Endothelial cell of umbilical vein (primary cell): ENCODE measurements at regions not wholly inside any gene's neighbourhood (a gene's known extent, or its start where the extent isn't known, plus 50 kb on each side); places are given as distances from the start of the nearest gene placed in this dataset.

ENCODE experiments used
- BruUV-seq: library from RNA; stranded (reverse); fragments of 400-500 nt; replicated peaks from 2 replicates; lab custom pipeline; 2021; lab: Mats Ljungman, UMichigan
- CTCF ChIA-PET: fragments of 300-600, 350-600 bp; sonication (Branson Sonifier 250); formaldehyde crosslinking; loops from one replicate; lab custom pipeline; 2021; ENCODE audit warnings: antibody characterized with exemption, inconsistent platforms; lab: Charles Lee
- POLR2A ChIA-PET: fragments of 300-600, 350-600 bp; sonication (Branson Sonifier 250); formaldehyde crosslinking; loops from one replicate; lab custom pipeline; 2021; ENCODE audit warnings: antibody characterized with exemption, inconsistent platforms; lab: Charles Lee
- DNase-seq: peaks from one replicate; pipeline ENCODE4 v3.0.0-alpha.2; 2011; ENCODE audit warnings: low read depth, low spot score
- FAIRE-seq: peaks from 2 replicates; lab custom pipeline; 2011; peaks lifted over from hg19 to GRCh38; lab: Jason Lieb, UNC
- H2AFZ ChIP-seq: 2 replicates; pipeline ENCODE4 v1.6.0; 2012; ENCODE audit warnings: low read depth, low read length, control low read depth, inconsistent platforms
- H3K27ac ChIP-seq: 2 replicates; pipeline ENCODE4 v1.5.1; 2011; ENCODE audit warnings: low read depth, mild to moderate bottlenecking, control low read depth, low read length, moderate library complexity; ENCODE audit not compliant: insufficient read depth
- H3K27me3 ChIP-seq, 2 experiments: 2 replicates each; pipeline versions ENCODE4 v1.6.0 to v1.6.1; 2011; ENCODE audit warnings: low read length in 2 of 2, mixed read lengths in 1 of 2; ENCODE audit not compliant: control insufficient read depth in 2 of 2, insufficient read depth in 2 of 2
- H3K36me3 ChIP-seq, 2 experiments: 2 replicates in 1 of 2; 3 replicates in 1 of 2; pipeline ENCODE4 v1.5.1; 2011; ENCODE audit warnings: low read length in 2 of 2, mild to moderate bottlenecking in 1 of 2, moderate library complexity in 1 of 2; ENCODE audit not compliant: control insufficient read depth in 2 of 2, insufficient read depth in 2 of 2; ENCODE audit errors: extremely low read depth in 1 of 2
- H3K4me1 ChIP-seq: 3 replicates; pipeline ENCODE4 v1.5.1; 2011; ENCODE audit warnings: mild to moderate bottlenecking, low read length; ENCODE audit not compliant: control insufficient read depth, insufficient read depth; ENCODE audit errors: extremely low read depth
- H3K4me2 ChIP-seq: 2 replicates; pipeline ENCODE4 v1.6.1; 2011; ENCODE audit warnings: low read length, control low read depth, mixed read lengths; ENCODE audit not compliant: insufficient read depth
- H3K4me3 ChIP-seq, 3 experiments: fragments of 200-600 bp in 1 of 3; sonication (generic), shearing (Covaris generic) in 1 of 3; replicated peaks in 1 of 3; 2 replicates each; pipeline ENCODE4 v1.5.1; 2011 to 2016; ENCODE audit warnings: control low read depth in 3 of 3, low read length in 3 of 3, mild to moderate bottlenecking in 2 of 3, inconsistent platforms in 1 of 3, low read depth in 1 of 3, moderate library complexity in 1 of 3; ENCODE audit not compliant: insufficient read depth in 1 of 3
- H3K79me2 ChIP-seq: 2 replicates; pipeline ENCODE4 v1.6.0; 2012; ENCODE audit warnings: low read length, inconsistent platforms; ENCODE audit not compliant: control insufficient read depth, insufficient read depth
- H3K9ac ChIP-seq: replicated peaks from 2 replicates; pipeline ENCODE3; 2011; ENCODE audit warnings: low read length, control low read depth; ENCODE audit not compliant: insufficient read depth; ENCODE audit errors: extremely low read depth
- H3K9me1 ChIP-seq: replicated peaks from 3 replicates; pipeline ENCODE4 v1.6.0; 2011; ENCODE audit warnings: mild to moderate bottlenecking, low read length; ENCODE audit not compliant: control insufficient read depth, insufficient read depth; ENCODE audit errors: extremely low read depth
- H3K9me3 ChIP-seq: replicated peaks from 2 replicates; pipeline ENCODE4 v1.5.1; 2012; ENCODE audit warnings: low read length, inconsistent platforms; ENCODE audit not compliant: control insufficient read depth, insufficient read depth
- H4K20me1 ChIP-seq: replicated peaks from 2 replicates; pipeline ENCODE3; 2011; ENCODE audit warnings: mild to moderate bottlenecking, low read length; ENCODE audit not compliant: control insufficient read depth, insufficient read depth; ENCODE audit errors: extremely low read depth
- EZH2 ChIP-seq: IDR thresholded peaks from 2 replicates; pipeline ENCODE4 v1.6.1; 2012; ENCODE audit warnings: borderline replicate concordance, low read depth, mild to moderate bottlenecking, moderate library complexity, low read length, inconsistent platforms; ENCODE audit not compliant: severe bottlenecking
- FOS ChIP-seq: IDR thresholded peaks from 2 replicates; pipeline ENCODE4 v1.6.1; 2011; ENCODE audit warnings: mild to moderate bottlenecking, low read length, moderate library complexity, borderline replicate concordance; ENCODE audit not compliant: insufficient read depth
- GATA2 ChIP-seq: IDR thresholded peaks from 2 replicates; pipeline ENCODE4 v1.7.0; 2011; ENCODE audit warnings: low read depth, mild to moderate bottlenecking, moderate library complexity, mixed read lengths, low read length; ENCODE audit not compliant: insufficient read length, insufficient read depth
- JUN ChIP-seq: IDR thresholded peaks from 2 replicates; pipeline ENCODE4 v1.6.1; 2011; ENCODE audit warnings: borderline replicate concordance, low read depth; ENCODE audit not compliant: insufficient read length, insufficient read depth
- MYC ChIP-seq: IDR thresholded peaks from one replicate; pipeline ENCODE4 v1.6.1; 2011; ENCODE audit warnings: mild to moderate bottlenecking, low read depth, low read length
- POLR2A ChIP-seq: IDR thresholded peaks from 2 replicates; pipeline ENCODE4 v1.6.1; 2012; ENCODE audit warnings: low read depth, mild to moderate bottlenecking, control low read depth, low read length
- POLR2AphosphoS5 ChIP-seq: IDR thresholded peaks from 2 replicates; pipeline ENCODE4 v1.6.1; 2012; ENCODE audit warnings: low read depth, mild to moderate bottlenecking, control low read depth, low read length, moderate library complexity; ENCODE audit not compliant: insufficient read depth
- dilution Hi-C: fragments of 300-500 bp; cut with MboI; formaldehyde crosslinking; loops from one replicate; pipeline ENCODE4 v1.15.0; 2019; ENCODE audit warnings: low sequenced_read_pairs; ENCODE audit not compliant: extremely low pct_ligation_motif_present
- intact Hi-C: fragments of 100-400 bp; cut with micrococcal nuclease; formaldehyde crosslinking; loops from one replicate; pipeline ENCODE4 v1.10.0; 2022
- TF ChIP-seq, protein P1 (sequence below): IDR thresholded peaks from 2 replicates; pipeline ENCODE4 v1.6.1; 2011; ENCODE audit not compliant: insufficient read depth, insufficient read length
- TF ChIP-seq, protein P2 (sequence below), 2 donors: IDR thresholded peaks; 1 replicate in 1 of 2; 2 replicates in 1 of 2; pipeline ENCODE4 v1.5.1; 2011; ENCODE audit warnings: low read length in 2 of 2, mild to moderate bottlenecking in 2 of 2, moderate library complexity in 2 of 2, control low read depth in 1 of 2, inconsistent platforms in 1 of 2, low read depth in 1 of 2; ENCODE audit not compliant: insufficient read depth in 1 of 2; ENCODE audit errors: extremely low read depth in 1 of 2

DNA sequence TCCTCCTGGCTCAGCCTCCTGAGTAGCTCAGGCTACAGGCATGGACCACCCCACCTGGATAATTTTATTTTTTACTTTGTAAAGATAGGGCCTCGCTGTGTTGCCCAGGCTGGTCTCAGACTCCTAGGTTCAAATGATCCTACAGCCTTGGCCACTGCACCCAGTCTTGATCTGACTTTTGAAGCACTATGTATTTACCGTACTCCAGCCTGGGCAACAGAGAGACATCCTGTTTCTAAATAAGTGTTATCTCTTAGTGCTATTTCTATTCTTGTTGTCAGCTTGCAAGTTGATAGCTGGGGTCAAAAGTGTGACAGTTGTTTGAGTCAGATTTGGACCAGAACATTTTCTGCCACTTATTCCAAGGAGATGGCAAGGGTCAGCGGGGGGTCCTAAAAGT, 486.4 kb downstream of the NPIPA7 start:
- dilution Hi-C loops = no loop called here

More for the DNA sequence above, 486.4 kb downstream of the NPIPA7 start:
- Histone ChIP-seq H3K4me1 (no peaks in the 10 kb centered on the region), H3K4me2 (no peak overlapping the region), H3K36me3 (no peaks in the 10 kb centered on the region), H3K9me1 (no peaks in the 10 kb centered on the region), H3K9ac (no peak overlapping the region), H2AFZ (no peak overlapping the region), H3K27ac (no peak overlapping the region), H3K79me2 (no peaks in the 10 kb centered on the region), H4K20me1 (no peaks in the 10 kb centered on the region), H3K9me3 (no peaks in the 10 kb centered on the region), H3K4me3 (no peak overlapping the region), H3K27me3 (no peaks in the 10 kb centered on the region)
- POLR2A ChIA-PET = no interaction called here
- no TSS peak for BruUV-seq
- no peak for DNase-seq
- FAIRE-seq = no peak
- CTCF ChIA-PET = no interaction called here
- intact Hi-C loops = no loop called here
- TF ChIP-seq JUN (no peak), EZH2 (no peak), GATA2 (no peak), MYC (no peak), FOS (no peak), POLR2A (no peak), POLR2AphosphoS5 (no peak)
- TF ChIP-seq, protein P1, sequence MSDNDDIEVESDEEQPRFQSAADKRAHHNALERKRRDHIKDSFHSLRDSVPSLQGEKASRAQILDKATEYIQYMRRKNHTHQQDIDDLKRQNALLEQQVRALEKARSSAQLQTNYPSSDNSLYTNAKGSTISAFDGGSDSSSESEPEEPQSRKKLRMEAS = no peak
- TF ChIP-seq, protein P2, sequence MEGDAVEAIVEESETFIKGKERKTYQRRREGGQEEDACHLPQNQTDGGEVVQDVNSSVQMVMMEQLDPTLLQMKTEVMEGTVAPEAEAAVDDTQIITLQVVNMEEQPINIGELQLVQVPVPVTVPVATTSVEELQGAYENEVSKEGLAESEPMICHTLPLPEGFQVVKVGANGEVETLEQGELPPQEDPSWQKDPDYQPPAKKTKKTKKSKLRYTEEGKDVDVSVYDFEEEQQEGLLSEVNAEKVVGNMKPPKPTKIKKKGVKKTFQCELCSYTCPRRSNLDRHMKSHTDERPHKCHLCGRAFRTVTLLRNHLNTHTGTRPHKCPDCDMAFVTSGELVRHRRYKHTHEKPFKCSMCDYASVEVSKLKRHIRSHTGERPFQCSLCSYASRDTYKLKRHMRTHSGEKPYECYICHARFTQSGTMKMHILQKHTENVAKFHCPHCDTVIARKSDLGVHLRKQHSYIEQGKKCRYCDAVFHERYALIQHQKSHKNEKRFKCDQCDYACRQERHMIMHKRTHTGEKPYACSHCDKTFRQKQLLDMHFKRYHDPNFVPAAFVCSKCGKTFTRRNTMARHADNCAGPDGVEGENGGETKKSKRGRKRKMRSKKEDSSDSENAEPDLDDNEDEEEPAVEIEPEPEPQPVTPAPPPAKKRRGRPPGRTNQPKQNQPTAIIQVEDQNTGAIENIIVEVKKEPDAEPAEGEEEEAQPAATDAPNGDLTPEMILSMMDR (IDR thresholded peaks at IDR 0.05; ENCODE audit: extremely low read depth in 1 of 2, insufficient read depth in 1 of 2, low read depth in 1 of 2, low read length in 2 of 2) = no peak
